Stimulated activated CD8-positive, alpha-beta memory T cell treated with anti-CD3 and anti-CD28 coated beads, Interleukin-2, amount 100 ng/mL, for 1 hour (primary cell): ENCODE measurements at regions not wholly inside any gene's neighbourhood (a gene's known extent, or its start where the extent isn't known, plus 50 kb on each side); places are given as distances from the start of the nearest gene placed in this dataset.
"Not testable (repeated sequence)": the region's sequence is repeated elsewhere in the genome, so short reads cannot be mapped to it uniquely, and the experiment has no call there.

Source experiments
- DNase-seq, 2 donors: peaks; one replicate each; pipeline ENCODE4 v3.0.0-alpha.2; 2020; ENCODE audit warnings: low read depth in 2 of 2

- no peak for DNase-seq
Measured at GRCh38 chr9:78713614-78714405, 416.9 kb downstream of the PSAT1 start.

GRCh38 chr9:78714576-78714975, 417.7 kb downstream of the PSAT1 start:
- no peak for DNase-seq

GRCh38 chr9:78719029-78719428, 422.1 kb downstream of the PSAT1 start:
- not testable (repeated sequence) for DNase-seq

DNA sequence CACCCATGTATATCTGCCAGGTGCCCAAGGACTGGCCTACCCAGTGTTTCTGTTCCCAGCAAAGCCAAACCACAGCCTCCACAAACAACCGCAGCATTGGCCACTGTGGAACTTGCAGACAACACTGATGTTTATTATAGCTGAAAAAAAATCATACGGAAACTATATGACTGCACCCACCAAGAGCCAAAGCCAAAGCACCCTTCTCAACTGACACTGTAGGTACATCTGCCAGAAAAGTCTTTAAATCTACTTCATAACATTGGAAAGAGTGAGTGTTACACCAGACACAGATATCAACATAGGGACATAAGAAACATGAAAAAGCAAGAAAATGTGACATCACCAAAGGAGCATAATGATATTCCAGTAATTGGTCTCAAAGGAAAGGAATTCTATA, 428.0 kb downstream of the PSAT1 start:
- DNase-seq = no peak

DNA sequence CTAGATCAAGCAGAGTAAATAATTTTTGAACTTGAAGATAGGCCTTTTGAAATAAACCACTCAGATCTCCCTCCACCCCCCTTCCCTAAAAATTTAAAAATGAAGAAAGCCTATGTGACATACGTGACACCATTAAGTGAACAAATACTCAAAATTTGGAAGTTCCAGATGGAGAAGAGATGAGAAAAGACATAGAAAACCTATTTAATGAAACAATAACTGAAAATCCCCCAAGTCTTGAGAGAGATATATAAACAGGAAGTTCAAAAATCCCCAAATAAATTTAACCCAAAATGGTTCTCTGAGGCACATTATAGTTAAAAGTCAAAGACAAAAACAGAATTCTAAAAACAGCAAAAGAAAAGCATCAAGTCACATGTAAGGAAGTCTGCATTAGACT, 428.6 kb downstream of the PSAT1 start:
- DNase-seq = no peak

GRCh38 chr9:78745331-78745730, 448.4 kb downstream of the PSAT1 start:
- no peak for DNase-seq

DNA sequence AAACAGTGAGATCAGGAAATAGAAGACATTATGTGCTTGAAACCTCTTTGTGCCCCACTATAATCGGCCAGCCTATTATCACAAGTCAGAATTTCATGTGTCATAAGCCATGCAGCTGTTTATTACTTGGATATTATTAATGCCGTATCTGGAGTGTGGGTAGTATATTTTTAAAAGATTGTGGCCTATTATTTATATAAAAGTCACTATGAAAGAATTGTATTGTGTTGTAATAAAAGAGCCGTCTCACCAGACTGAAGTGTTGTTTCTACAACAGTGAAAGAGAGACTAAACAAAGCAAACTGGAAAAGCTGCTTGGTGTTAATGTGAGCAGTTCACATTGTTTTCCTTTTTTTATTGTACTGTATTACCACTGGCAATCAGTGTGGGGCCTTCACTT, 449.1 kb downstream of the PSAT1 start:
- DNase-seq = no peak

DNA sequence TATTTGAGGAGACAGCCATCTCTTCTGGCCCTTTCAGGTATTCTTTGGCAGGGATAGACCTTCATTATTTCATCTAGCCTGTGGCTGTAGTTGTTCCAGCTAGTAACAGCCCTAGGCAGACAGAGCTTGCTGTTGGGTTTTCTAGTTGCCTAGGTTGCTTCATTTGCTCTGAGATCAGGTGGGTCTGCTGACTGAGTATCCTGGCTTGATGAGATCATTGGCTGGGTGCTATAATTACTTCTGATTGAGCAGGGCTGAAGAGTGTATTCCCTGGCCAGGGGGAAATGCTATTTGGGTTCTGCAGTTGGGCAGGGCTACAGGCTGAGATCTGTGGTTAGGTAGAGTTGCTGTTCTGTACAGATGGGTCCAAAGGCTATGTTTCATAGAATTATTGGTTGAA, 456.1 kb downstream of the PSAT1 start:
- DNase-seq = no peak

GRCh38 chr9:78756813-78757510, 460.0 kb downstream of the PSAT1 start:
- DNase-seq = no peak

- no peak for DNase-seq
Measured at GRCh38 chr9:78763424-78763823, 466.5 kb downstream of the PSAT1 start.

GRCh38 chr9:78765861-78766260, 468.9 kb downstream of the PSAT1 start:
- DNase-seq = no peak

GRCh38 chr9:78767490-78767889, 470.6 kb downstream of the PSAT1 start:
- no peak for DNase-seq

DNA sequence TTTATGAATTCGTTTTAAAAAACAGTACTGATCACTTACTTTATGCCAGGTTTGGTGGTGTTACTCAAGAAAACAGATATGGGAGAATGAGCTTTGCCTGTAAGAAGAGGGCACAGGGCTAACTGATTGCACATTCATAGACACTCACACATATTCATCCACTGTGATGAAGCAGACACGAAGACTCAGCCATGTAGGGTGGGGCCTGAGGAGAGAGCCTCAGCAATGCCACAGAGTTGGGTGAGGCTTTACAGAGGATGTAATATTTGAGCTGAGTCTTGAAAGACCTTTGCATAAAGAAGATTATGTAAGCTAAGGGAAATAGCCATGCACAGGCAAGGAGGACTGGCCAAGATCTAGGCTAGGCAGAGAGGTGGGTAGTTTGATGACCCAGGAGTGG, 472.8 kb downstream of the PSAT1 start:
- DNase-seq = no peak

DNA sequence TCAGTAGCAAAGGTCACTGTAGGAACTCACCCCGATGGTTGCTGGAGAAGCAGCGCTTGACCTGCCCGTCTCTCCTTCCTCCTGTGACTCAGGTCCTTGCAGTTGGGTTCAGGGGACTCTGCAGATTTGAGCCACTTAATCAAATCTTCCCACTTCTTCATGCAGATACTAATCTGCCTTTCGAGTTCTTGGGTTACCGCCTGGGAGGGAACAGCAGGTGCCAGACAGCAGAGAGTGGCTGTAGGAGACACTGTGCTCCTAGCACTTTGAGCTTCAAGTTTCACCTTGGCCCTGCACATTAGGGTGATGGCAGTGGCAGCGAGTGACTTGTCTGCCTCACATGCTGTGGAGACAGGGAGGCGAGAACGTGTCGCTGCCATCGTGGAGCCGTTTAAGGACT, 478.3 kb downstream of the PSAT1 start:
- no peak for DNase-seq

- DNase-seq = no peak
Measured at GRCh38 chr9:78775696-78776295, 478.9 kb downstream of the PSAT1 start.

DNA sequence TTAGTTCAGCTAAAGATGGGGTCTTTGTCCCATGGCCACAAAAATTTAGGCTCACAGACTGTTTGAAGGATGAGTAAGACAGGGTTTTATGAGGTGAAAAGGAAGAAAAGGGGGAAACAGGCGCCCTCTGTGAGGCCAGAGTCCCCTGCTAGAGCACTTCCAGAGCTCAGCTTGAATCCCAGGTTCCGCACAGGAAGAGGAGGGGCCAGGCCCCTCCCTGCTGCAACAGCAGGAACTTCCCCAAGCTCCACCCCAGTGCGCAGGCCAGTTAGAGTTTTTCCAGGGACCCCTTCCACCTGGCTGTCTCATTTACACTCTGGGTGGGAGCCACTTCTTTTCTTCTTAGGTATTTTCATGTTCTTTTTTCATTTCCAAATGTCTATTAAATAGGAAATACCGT, 480.8 kb downstream of the PSAT1 start:
- no peak for DNase-seq

DNA sequence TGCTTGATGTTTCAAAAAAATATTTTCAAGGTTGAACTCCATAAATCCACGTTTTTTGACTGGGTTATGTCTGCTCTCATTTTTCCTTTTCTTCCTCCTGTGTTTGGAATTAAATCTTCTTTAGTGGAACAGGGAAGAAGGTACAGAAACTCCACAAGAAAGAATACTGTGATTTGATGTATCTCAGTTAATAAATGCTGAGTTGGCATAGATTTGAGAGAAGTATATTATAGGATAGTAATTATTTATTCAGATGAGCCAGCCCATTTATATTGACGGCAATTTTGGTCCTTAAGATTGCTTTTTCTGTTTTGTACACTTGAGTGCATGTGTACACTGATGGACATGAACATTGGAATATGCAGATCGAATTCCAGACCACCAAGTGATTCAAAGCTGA, 481.4 kb downstream of the PSAT1 start:
- no peak for DNase-seq

- no peak for DNase-seq
Measured at GRCh38 chr9:78778861-78779374, 482.0 kb downstream of the PSAT1 start.

DNA sequence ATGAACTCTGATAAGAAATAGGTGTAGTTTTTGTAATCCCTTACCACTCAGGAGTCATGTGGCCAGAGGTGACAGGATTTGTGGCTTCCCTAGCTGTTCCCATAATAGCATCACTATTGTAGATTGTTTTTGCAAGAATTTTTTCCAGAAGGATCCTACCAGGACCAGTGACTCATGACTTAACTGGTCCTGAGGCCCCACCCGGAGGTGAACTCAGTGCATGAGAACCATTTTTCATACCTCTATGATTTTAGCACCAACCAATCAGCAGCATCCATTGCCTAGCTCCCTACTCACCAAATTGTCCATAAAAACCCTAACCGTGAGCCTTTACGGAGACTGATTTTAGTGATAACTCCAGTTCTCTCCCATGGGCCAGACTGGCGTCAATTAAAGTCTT, 484.8 kb downstream of the PSAT1 start:
- DNase-seq = no peak

GRCh38 chr9:78782234-78782633, 485.3 kb downstream of the PSAT1 start:
- no peak for DNase-seq

- DNase-seq = no peak
Measured at GRCh38 chr9:78782858-78783257, 485.9 kb downstream of the PSAT1 start.

GRCh38 chr9:78783743-78784142, 486.8 kb downstream of the PSAT1 start:
- no peak for DNase-seq

- DNase-seq = no peak
Measured at GRCh38 chr9:78786794-78787193, 489.9 kb downstream of the PSAT1 start.
